ENCODE measurements at regions not wholly inside any gene's neighbourhood (a gene's known extent, or its start where the extent isn't known, plus 50 kb on each side); places are given as distances from the start of the nearest gene placed in this dataset.
"Not testable (repeated sequence)": the region's sequence is repeated elsewhere in the genome, so short reads cannot be mapped to it uniquely, and the experiment has no call there.

DNA sequence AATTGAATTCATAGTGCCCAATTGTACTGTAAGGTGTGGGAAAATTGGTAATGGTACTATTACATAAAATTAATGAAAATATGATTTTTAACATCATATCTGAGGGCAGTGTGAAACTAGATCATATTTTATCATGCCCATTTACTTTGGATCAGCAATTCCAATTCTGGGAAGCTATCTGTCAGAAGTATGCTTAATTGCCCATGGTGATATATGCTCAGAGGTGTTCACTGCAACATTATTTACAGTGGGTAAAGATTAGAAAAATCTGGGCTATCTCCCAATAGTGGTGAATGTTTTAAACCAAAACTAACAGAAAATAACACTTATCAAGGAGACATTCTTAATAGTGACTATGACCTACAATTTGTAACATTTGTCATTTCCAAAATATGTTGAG is 1260.0 kb downstream of the BRINP3 start:
- DNase-seq (no peak), ATAC-seq (ENCODE audit: low read depth) (no peak)
- H3K36me3 Mint-ChIP-seq (ENCODE audit: low read depth), result no peaks in the 10 kb centered on the region
- TF ChIP-seq, protein P1, sequence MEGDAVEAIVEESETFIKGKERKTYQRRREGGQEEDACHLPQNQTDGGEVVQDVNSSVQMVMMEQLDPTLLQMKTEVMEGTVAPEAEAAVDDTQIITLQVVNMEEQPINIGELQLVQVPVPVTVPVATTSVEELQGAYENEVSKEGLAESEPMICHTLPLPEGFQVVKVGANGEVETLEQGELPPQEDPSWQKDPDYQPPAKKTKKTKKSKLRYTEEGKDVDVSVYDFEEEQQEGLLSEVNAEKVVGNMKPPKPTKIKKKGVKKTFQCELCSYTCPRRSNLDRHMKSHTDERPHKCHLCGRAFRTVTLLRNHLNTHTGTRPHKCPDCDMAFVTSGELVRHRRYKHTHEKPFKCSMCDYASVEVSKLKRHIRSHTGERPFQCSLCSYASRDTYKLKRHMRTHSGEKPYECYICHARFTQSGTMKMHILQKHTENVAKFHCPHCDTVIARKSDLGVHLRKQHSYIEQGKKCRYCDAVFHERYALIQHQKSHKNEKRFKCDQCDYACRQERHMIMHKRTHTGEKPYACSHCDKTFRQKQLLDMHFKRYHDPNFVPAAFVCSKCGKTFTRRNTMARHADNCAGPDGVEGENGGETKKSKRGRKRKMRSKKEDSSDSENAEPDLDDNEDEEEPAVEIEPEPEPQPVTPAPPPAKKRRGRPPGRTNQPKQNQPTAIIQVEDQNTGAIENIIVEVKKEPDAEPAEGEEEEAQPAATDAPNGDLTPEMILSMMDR (IDR thresholded peaks at IDR 0.05), result no peak
- H3K4me1 Mint-ChIP-seq, result no peaks in the 10 kb centered on the region
- no peak overlapping the region for H3K27ac Mint-ChIP-seq
- H3K4me3 Mint-ChIP-seq, result no peak overlapping the region
- no peaks in the 10 kb centered on the region for H3K27me3 Mint-ChIP-seq
- ChIA-PET POLR2A (no interaction called here), CTCF (no interaction called here)
- intact Hi-C loops (cut with micrococcal nuclease), result no loop called here
- peaks cover 4% of the 10 kb centered on the region for H3K9me3 Mint-ChIP-seq

- intact Hi-C loops (cut with micrococcal nuclease), result no loop called here
- H3K27ac Mint-ChIP-seq, result no peak overlapping the region
- POLR2A ChIA-PET, result no interaction called here
Measured at GRCh38 chr1:189220750-189221149, 1256.9 kb downstream of the BRINP3 start.

GRCh38 chr1:189225794-189226145 is 1251.9 kb downstream of the BRINP3 start:
- H3K27ac Mint-ChIP-seq; CTCF ChIA-PET; POLR2A ChIA-PET; H3K27me3 Mint-ChIP-seq; H3K4me3 Mint-ChIP-seq; ATAC-seq (ENCODE audit: low read depth); H3K36me3 Mint-ChIP-seq (ENCODE audit: low read depth); H3K4me1 Mint-ChIP-seq; H3K9me3 Mint-ChIP-seq; intact Hi-C loops (cut with micrococcal nuclease); DNase-seq: not testable (repeated sequence)

More at GRCh38 chr1:189220750-189221149, 1256.9 kb downstream of the BRINP3 start:
- CTCF ChIA-PET, result no interaction called here
- Mint-ChIP-seq H3K27me3 (no peaks in the 10 kb centered on the region), H3K4me1 (no peaks in the 10 kb centered on the region), H3K4me3 (no peak overlapping the region), H3K9me3 (peaks cover 4% of the 10 kb centered on the region), H3K36me3 (ENCODE audit: low read depth) (no peaks in the 10 kb centered on the region)
- DNase-seq (no peak), ATAC-seq (ENCODE audit: low read depth) (no peak)
- TF ChIP-seq, protein P1 (IDR thresholded peaks at IDR 0.05), result no peak

GRCh38 chr1:189226779-189227178 is 1250.9 kb downstream of the BRINP3 start:
- H3K27ac Mint-ChIP-seq, result no peak overlapping the region
- no peaks in the 10 kb centered on the region for H3K9me3 Mint-ChIP-seq
- H3K27me3 Mint-ChIP-seq, result no peaks in the 10 kb centered on the region

GRCh38 chr1:189237008-189237407 is 1240.7 kb downstream of the BRINP3 start:
- intact Hi-C loops (cut with micrococcal nuclease), result no loop called here
- DNase-seq (no peak), ATAC-seq (ENCODE audit: low read depth) (no peak)
- Mint-ChIP-seq H3K36me3 (ENCODE audit: low read depth) (no peaks in the 10 kb centered on the region), H3K27me3 (no peaks in the 10 kb centered on the region), H3K9me3 (peaks cover 15% of the 10 kb centered on the region), H3K4me1 (no peaks in the 10 kb centered on the region), H3K27ac (no peak overlapping the region), H3K4me3 (no peak overlapping the region)
- TF ChIP-seq, protein P1 (IDR thresholded peaks at IDR 0.05), result no peak
- ChIA-PET POLR2A (no interaction called here), CTCF (no interaction called here)

More at GRCh38 chr1:189226779-189227178, 1250.9 kb downstream of the BRINP3 start:
- ATAC-seq (ENCODE audit: low read depth) (no peak), DNase-seq (no peak)
- no peak overlapping the region for H3K4me3 Mint-ChIP-seq
- TF ChIP-seq, protein P1 (IDR thresholded peaks at IDR 0.05), result no peak
- H3K4me1 Mint-ChIP-seq, result no peaks in the 10 kb centered on the region
- CTCF ChIA-PET, result no interaction called here
- H3K36me3 Mint-ChIP-seq (ENCODE audit: low read depth), result no peaks in the 10 kb centered on the region
- POLR2A ChIA-PET, result no interaction called here
- intact Hi-C loops (cut with micrococcal nuclease), result no loop called here

- ATAC-seq (ENCODE audit: low read depth) (no peak), DNase-seq (no peak)
- POLR2A ChIA-PET, result no interaction called here
- TF ChIP-seq, protein P1 (IDR thresholded peaks at IDR 0.05), result no peak
- H3K36me3 Mint-ChIP-seq (ENCODE audit: low read depth), result no peaks in the 10 kb centered on the region
- no peaks in the 10 kb centered on the region for H3K27me3 Mint-ChIP-seq
- no peak overlapping the region for H3K4me3 Mint-ChIP-seq
- no peaks in the 10 kb centered on the region for H3K4me1 Mint-ChIP-seq
- CTCF ChIA-PET, result no interaction called here
- no peak overlapping the region for H3K27ac Mint-ChIP-seq
- intact Hi-C loops (cut with micrococcal nuclease), result no loop called here
- peaks cover 3% of the 10 kb centered on the region for H3K9me3 Mint-ChIP-seq
Measured at GRCh38 chr1:189253601-189254350, 1223.9 kb downstream of the BRINP3 start.

DNA sequence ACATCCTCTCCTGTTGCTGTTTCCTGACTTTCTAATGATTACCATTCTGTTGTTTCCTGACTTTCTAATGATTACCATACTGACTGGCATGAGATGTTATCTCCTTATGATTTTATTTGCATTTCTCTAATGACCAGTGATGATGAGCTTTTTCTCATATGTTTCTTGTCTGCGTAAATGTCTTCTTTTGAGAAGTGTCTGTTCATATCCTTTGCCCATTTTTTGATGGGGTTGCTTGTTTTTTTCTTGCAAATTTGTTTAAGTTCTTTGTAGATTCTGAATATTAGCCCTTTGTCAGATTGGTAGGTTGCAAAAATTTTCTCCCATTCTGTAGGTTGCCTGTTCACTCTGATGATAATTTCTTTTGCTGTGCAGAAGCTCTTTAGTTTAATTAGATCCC is 1216.5 kb downstream of the BRINP3 start:
- H3K27me3 Mint-ChIP-seq; DNase-seq; H3K4me3 Mint-ChIP-seq; ATAC-seq (ENCODE audit: low read depth); H3K4me1 Mint-ChIP-seq; CTCF ChIA-PET; H3K27ac Mint-ChIP-seq; POLR2A ChIA-PET; H3K9me3 Mint-ChIP-seq; intact Hi-C loops (cut with micrococcal nuclease); H3K36me3 Mint-ChIP-seq (ENCODE audit: low read depth): not testable (repeated sequence)

All from activated B cell treated with CpG ODN at 0.5 μM for 24 hours (primary cell).